ENCODE measurements at regions not wholly inside any gene's neighbourhood (a gene's known extent, or its start where the extent isn't known, plus 50 kb on each side); places are given as distances from the start of the nearest gene placed in this dataset.

- Histone ChIP-seq H3K23ac (ENCODE audit: insufficient read length, low read depth, low read length) (no peak overlapping the region), H3K18ac (ENCODE audit: insufficient read length, low read depth, low read length) (no peak overlapping the region), H3K9me3 (ENCODE audit: control insufficient read depth, low read depth, low read length) (no peaks in the 10 kb centered on the region), H3K4ac (ENCODE audit: low read depth, low read length) (no peak overlapping the region), H2BK5ac (ENCODE audit: insufficient read length, low read length) (no peak overlapping the region), H2BK120ac (ENCODE audit: low read depth, low read length, poor library complexity, severe bottlenecking) (no peak overlapping the region), H2AK5ac (ENCODE audit: insufficient read length, low read length) (no peak overlapping the region), H3K79me2 (ENCODE audit: insufficient read depth, low read length) (no peaks in the 10 kb centered on the region), H4K91ac (ENCODE audit: insufficient read length, low read depth, low read length) (no peak overlapping the region), H3K9ac (ENCODE audit: extremely low read depth, insufficient read length, low read length) (no peak overlapping the region), H3K23me2 (ENCODE audit: insufficient read length, low read depth, low read length, poor library complexity, severe bottlenecking) (no peaks in the 10 kb centered on the region), H4K5ac (ENCODE audit: insufficient read length, low read depth, low read length) (no peak overlapping the region), H2BK20ac (ENCODE audit: low read depth, low read length, poor library complexity, severe bottlenecking) (no peak overlapping the region), H3K14ac (ENCODE audit: insufficient read depth, low read length) (no peak overlapping the region), H4K20me1 (ENCODE audit: control insufficient read depth, insufficient read depth, insufficient read length) (no peaks in the 10 kb centered on the region), H3K56ac (ENCODE audit: insufficient read length, low read depth, low read length) (no peak overlapping the region), H3K4me2 (ENCODE audit: insufficient read depth, insufficient read length, low read length) (no peak overlapping the region), H2AFZ (ENCODE audit: low read length) (no peak overlapping the region), H3K79me1 (ENCODE audit: insufficient read depth, low read depth, low read length, poor library complexity, severe bottlenecking) (no peaks in the 10 kb centered on the region), H2BK15ac (ENCODE audit: low read depth, low read length) (no peak overlapping the region), H3K27ac (ENCODE audit: insufficient read length, low read depth, low read length) (no peak overlapping the region), H3K27me3 (ENCODE audit: insufficient read depth, low read length) (no peaks in the 10 kb centered on the region), H4K8ac (replicated peaks; ENCODE audit: insufficient read length, low read depth, low read length) (no peak overlapping the region), H3T11ph (ENCODE audit: low read length) (no peak overlapping the region), H2BK12ac (ENCODE audit: insufficient read length, low read depth, low read length) (no peak overlapping the region), H3K4me1 (ENCODE audit: insufficient read depth, low read length) (no peaks in the 10 kb centered on the region)
- no peaks in the 10 kb centered on the region for H3K4me1 Mint-ChIP-seq
- no peak for DNase-seq
- no peaks in the 10 kb centered on the region for H3K9me3 Mint-ChIP-seq
- no peaks in the 10 kb centered on the region for H3K36me3 Mint-ChIP-seq (ENCODE audit: insufficient read depth in 1 of 3, low read depth in 3 of 3)
- no peak overlapping the region for H3K4me3 Mint-ChIP-seq
- H3K27me3 Mint-ChIP-seq (ENCODE audit: low read depth), result peaks cover 6% of the 10 kb centered on the region
- no peak overlapping the region for H3K27ac Mint-ChIP-seq
- WGBS (ENCODE audit: extremely low coverage, insufficient read length, low lambda C conversion rate), result no CpG with 5 or more reads among the region's 8 CpGs
- no peak for TF ChIP-seq CTCF (conservative IDR thresholded peaks at IDR 0.05)
These were observed 97.0 kb upstream of the CDC42BPA start for GRCh38 chr1:227415115-227415790.
